ENCODE measurements at regions not wholly inside any gene's neighbourhood (a gene's known extent, or its start where the extent isn't known, plus 50 kb on each side); places are given as distances from the start of the nearest gene placed in this dataset.

DNA sequence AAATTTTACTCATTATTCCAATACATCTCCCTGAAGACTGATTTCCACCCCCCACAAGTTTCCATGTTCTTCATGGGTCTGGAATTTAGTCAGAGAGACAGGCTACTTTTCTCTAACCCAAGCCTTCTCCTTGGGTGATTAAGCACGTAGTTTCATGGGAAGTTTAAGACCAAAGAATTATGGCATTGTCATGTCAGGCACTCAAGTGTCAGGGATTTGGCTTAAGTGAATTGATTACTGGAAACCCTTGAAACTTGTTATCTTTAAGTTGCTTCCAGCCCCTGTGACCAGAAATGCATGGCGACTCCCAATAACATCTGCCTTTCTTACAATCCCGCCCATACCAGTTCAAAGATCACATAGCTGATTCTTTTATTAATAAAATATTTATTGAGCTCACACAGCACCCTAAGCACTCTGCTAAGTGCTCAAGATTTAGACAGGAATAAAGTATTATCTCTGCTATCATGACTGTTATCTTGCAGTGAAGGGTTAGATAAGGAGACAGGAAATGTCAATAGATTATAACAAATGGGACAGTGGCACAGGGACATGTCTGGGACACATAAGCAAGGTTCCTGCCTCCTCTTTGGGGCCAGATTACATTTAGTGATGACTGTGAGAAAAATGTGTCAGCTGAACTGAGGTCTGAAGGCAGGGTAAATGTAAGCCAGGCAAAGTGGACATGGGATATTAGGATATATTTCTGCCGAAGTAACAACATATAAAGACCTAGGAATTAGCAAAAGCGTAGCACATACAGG is 241.2 kb upstream of the TNC start:
- TF ChIP-seq, protein P1, sequence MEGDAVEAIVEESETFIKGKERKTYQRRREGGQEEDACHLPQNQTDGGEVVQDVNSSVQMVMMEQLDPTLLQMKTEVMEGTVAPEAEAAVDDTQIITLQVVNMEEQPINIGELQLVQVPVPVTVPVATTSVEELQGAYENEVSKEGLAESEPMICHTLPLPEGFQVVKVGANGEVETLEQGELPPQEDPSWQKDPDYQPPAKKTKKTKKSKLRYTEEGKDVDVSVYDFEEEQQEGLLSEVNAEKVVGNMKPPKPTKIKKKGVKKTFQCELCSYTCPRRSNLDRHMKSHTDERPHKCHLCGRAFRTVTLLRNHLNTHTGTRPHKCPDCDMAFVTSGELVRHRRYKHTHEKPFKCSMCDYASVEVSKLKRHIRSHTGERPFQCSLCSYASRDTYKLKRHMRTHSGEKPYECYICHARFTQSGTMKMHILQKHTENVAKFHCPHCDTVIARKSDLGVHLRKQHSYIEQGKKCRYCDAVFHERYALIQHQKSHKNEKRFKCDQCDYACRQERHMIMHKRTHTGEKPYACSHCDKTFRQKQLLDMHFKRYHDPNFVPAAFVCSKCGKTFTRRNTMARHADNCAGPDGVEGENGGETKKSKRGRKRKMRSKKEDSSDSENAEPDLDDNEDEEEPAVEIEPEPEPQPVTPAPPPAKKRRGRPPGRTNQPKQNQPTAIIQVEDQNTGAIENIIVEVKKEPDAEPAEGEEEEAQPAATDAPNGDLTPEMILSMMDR (conservative IDR thresholded peaks at IDR 0.05 in 1 of 2, IDR thresholded peaks at IDR 0.05 in 1 of 2; ENCODE audit: extremely low read depth in 1 of 2, insufficient read depth in 1 of 2, low read depth in 1 of 2, low read length in 2 of 2): no peak
- no peak for TF ChIP-seq EZH2 (IDR thresholded peaks at IDR 0.05; ENCODE audit: borderline replicate concordance, low read length)

Measured in mammary epithelial cell (primary cell).